GM12875 (cell line): ENCODE measurements at regions not wholly inside any gene's neighbourhood (a gene's known extent, or its start where the extent isn't known, plus 50 kb on each side); places are given as distances from the start of the nearest gene placed in this dataset.

Experiments used
- H3K4me3 ChIP-seq: one replicate; pipeline ENCODE4 v1.5.1; 2011; ENCODE audit warnings: low read depth, low read length, control low read depth
- CTCF ChIP-seq: IDR thresholded peaks from 2 replicates; pipeline ENCODE4 v1.5.1; 2011; ENCODE audit warnings: low read depth, mild to moderate bottlenecking, control low read depth, inconsistent platforms, low read length, moderate library complexity, borderline replicate concordance; ENCODE audit not compliant: insufficient read depth

- TF ChIP-seq CTCF = no peak
- H3K4me3 ChIP-seq = no peak overlapping the region
These were observed 170.1 kb downstream of the RPRM start for GRCh38 chr2:153308466-153308865.

GRCh38 chr2:153307223-153307622, 171.3 kb downstream of the RPRM start:
- H3K4me3 ChIP-seq = no peak overlapping the region
- TF ChIP-seq CTCF = no peak

- H3K4me3 ChIP-seq = no peak overlapping the region
- no peak for TF ChIP-seq CTCF
These were observed 178.8 kb downstream of the RPRM start for GRCh38 chr2:153299809-153300208.

- H3K4me3 ChIP-seq = no peak overlapping the region
- no peak for TF ChIP-seq CTCF
These were observed 179.3 kb downstream of the RPRM start for GRCh38 chr2:153299217-153299616.

- no peak for TF ChIP-seq CTCF
These were observed 184.3 kb downstream of the RPRM start for GRCh38 chr2:153294199-153294786.

GRCh38 chr2:153291718-153292117, 186.8 kb downstream of the RPRM start:
- TF ChIP-seq CTCF = no peak
- no peak overlapping the region for H3K4me3 ChIP-seq

More at GRCh38 chr2:153294199-153294786, 184.3 kb downstream of the RPRM start:
- no peak overlapping the region for H3K4me3 ChIP-seq

- no peak overlapping the region for H3K4me3 ChIP-seq
- no peak for TF ChIP-seq CTCF
These were observed 191.3 kb downstream of the RPRM start for GRCh38 chr2:153287109-153287801.
